B cell (primary cell): ENCODE measurements at regions not wholly inside any gene's neighbourhood (a gene's known extent, or its start where the extent isn't known, plus 50 kb on each side); places are given as distances from the start of the nearest gene placed in this dataset.

Experiments used
- CTCF ChIP-seq: fragments of 200-600 bp; IDR thresholded peaks from one replicate; pipeline ENCODE4 v1.8.0; 2022; ENCODE audit warnings: antibody characterized with exemption, mild to moderate bottlenecking
- EZH2 ChIP-seq: IDR thresholded peaks from 2 replicates; pipeline ENCODE4 v1.6.1; 2012; ENCODE audit warnings: borderline replicate concordance, low read depth, mild to moderate bottlenecking, moderate library complexity, low read length; ENCODE audit not compliant: insufficient read depth, poor library complexity, severe bottlenecking

DNA sequence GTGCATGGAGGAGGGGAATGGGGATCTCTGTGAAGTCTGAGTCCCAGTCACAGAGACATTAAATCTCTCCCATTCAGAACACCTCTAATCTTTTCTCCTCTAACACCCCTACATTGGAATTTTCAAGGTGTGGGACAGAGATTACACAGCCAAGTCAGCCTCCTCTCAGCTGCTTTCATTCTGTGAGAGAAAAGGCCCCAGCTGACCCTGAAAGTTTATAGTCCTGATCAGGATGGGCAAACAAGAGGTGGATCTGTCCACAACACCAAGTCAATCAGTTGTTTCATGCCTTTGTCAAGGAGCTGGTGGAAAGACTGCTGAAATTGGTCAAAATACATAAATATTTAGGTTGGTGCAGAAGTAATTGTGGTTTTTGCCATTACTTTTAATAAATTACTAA lies 218.9 kb downstream of the SEC23A start:
- no peak for TF ChIP-seq CTCF
- no peak for TF ChIP-seq EZH2
